Loucy (cell line): ENCODE measurements at regions not wholly inside any gene's neighbourhood (a gene's known extent, or its start where the extent isn't known, plus 50 kb on each side); places are given as distances from the start of the nearest gene placed in this dataset.
"Not testable (repeated sequence)": the region's sequence is repeated elsewhere in the genome, so short reads cannot be mapped to it uniquely, and the experiment has no call there.

Experiments used
- H2AFZ ChIP-seq: fragments of 200-600 bp; sonication (generic); 2 replicates; pipeline ENCODE4 v1.6.0; 2016; ENCODE audit warnings: antibody characterized with exemption, mild to moderate bottlenecking, low read length, moderate library complexity
- H3F3A ChIP-seq: fragments of 200-600 bp; 2 replicates; pipeline ENCODE4 v1.6.0; 2016; ENCODE audit warnings: antibody characterized with exemption, low read depth, mild to moderate bottlenecking
- H3K27me3 ChIP-seq: fragments of 200-600 bp; sonication (generic); 2 replicates; pipeline ENCODE4 v1.6.1; 2014; ENCODE audit warnings: low read length, mild to moderate bottlenecking; ENCODE audit not compliant: insufficient read depth, poor library complexity, severe bottlenecking
- H3K36me3 ChIP-seq: fragments of 200-600 bp; sonication (generic); 2 replicates; pipeline ENCODE4 v1.6.1; 2016; ENCODE audit warnings: low read length; ENCODE audit not compliant: insufficient read depth
- H3K4me1 ChIP-seq: fragments of 200-600 bp; sonication (generic); 2 replicates; pipeline ENCODE4 v1.5.1; 2014; ENCODE audit warnings: low read length, mild to moderate bottlenecking; ENCODE audit not compliant: insufficient read depth, poor library complexity, severe bottlenecking
- H3K4me2 ChIP-seq: fragments of 200-600 bp; sonication (generic); 2 replicates; pipeline ENCODE4 v1.6.0; 2014; ENCODE audit warnings: antibody characterized with exemption, low read length, low read depth, mild to moderate bottlenecking; ENCODE audit not compliant: poor library complexity, severe bottlenecking
- H3K4me3 ChIP-seq: fragments of 200-600 bp; sonication (generic); 2 replicates; pipeline ENCODE4 v1.5.1; 2014; ENCODE audit warnings: low read length, mild to moderate bottlenecking, mixed read lengths; ENCODE audit not compliant: poor library complexity, severe bottlenecking
- H3K79me2 ChIP-seq: fragments of 200-600 bp; sonication (generic); 2 replicates; pipeline ENCODE4 v1.6.1; 2014; ENCODE audit warnings: low read length; ENCODE audit not compliant: insufficient read depth
- H3K9ac ChIP-seq: fragments of 200-600 bp; sonication (generic); 2 replicates; pipeline ENCODE4 v1.6.0; 2014; ENCODE audit warnings: mild to moderate bottlenecking, low read depth, low read length, moderate library complexity; ENCODE audit not compliant: poor library complexity, severe bottlenecking
- H3K9me2 ChIP-seq: fragments of 200-600 bp; sonication (generic); replicated peaks from 2 replicates; pipeline ENCODE4 v1.6.1; 2016; ENCODE audit warnings: low read depth, low read length, mixed read lengths
- H3K9me3 ChIP-seq: fragments of 200-600 bp; sonication (generic); 2 replicates; pipeline ENCODE4 v1.6.1; 2014; ENCODE audit warnings: mild to moderate bottlenecking, antibody characterized with exemption, low read length, low read depth; ENCODE audit not compliant: insufficient read depth
- H4K20me1 ChIP-seq: fragments of 200-600 bp; sonication (generic); 2 replicates; pipeline ENCODE4 v1.6.0; 2014; ENCODE audit warnings: antibody characterized with exemption, low read length, mild to moderate bottlenecking; ENCODE audit not compliant: insufficient read depth, poor library complexity, severe bottlenecking
- EZH2phosphoT487 ChIP-seq: fragments of 200-600 bp; IDR thresholded peaks from 2 replicates; pipeline ENCODE4 v1.6.1; 2018; ENCODE audit warnings: antibody characterized with exemption, mild to moderate bottlenecking, moderate library complexity, borderline replicate concordance
- TF ChIP-seq, protein P1 (sequence below): fragments of 200-600 bp; sonication (generic); conservative IDR thresholded peaks from 2 replicates; pipeline ENCODE4 v1.5.1; 2014; ENCODE audit warnings: mild to moderate bottlenecking, antibody characterized with exemption, low read length

DNA sequence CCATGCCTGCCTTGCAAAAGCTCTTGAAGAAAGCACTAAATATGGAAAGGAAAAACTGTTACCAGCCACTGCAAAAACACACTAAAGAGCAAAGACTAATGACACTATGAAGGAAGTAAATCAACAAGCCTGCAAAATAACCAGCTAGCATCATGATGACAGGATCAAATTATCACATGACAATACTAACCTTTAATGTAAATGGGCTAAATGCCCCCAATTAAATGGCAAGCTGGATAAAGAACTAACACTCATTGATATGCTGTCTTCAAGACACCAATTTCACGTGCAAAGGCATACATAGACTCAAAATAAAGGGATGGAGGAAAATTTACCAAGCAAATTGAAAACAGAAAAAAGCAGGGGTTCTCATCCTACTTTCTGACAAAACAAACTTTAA lies 231.8 kb upstream of the RGMB start:
- Histone ChIP-seq H3K9me3 (no peaks in the 10 kb centered on the region), H3K79me2 (no peaks in the 10 kb centered on the region), H3K4me2 (no peak overlapping the region), H2AFZ (no peak overlapping the region), H3K4me3 (no peak overlapping the region), H3K9me2 (no peaks in the 10 kb centered on the region), H3K4me1 (no peaks in the 10 kb centered on the region), H4K20me1 (no peaks in the 10 kb centered on the region), H3K36me3 (no peaks in the 10 kb centered on the region), H3K27me3 (no peaks in the 10 kb centered on the region), H3K9ac (no peak overlapping the region), H3F3A (no peaks in the 10 kb centered on the region)
- TF ChIP-seq EZH2phosphoT487 = no peak
- TF ChIP-seq, protein P1, sequence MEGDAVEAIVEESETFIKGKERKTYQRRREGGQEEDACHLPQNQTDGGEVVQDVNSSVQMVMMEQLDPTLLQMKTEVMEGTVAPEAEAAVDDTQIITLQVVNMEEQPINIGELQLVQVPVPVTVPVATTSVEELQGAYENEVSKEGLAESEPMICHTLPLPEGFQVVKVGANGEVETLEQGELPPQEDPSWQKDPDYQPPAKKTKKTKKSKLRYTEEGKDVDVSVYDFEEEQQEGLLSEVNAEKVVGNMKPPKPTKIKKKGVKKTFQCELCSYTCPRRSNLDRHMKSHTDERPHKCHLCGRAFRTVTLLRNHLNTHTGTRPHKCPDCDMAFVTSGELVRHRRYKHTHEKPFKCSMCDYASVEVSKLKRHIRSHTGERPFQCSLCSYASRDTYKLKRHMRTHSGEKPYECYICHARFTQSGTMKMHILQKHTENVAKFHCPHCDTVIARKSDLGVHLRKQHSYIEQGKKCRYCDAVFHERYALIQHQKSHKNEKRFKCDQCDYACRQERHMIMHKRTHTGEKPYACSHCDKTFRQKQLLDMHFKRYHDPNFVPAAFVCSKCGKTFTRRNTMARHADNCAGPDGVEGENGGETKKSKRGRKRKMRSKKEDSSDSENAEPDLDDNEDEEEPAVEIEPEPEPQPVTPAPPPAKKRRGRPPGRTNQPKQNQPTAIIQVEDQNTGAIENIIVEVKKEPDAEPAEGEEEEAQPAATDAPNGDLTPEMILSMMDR = no peak

DNA sequence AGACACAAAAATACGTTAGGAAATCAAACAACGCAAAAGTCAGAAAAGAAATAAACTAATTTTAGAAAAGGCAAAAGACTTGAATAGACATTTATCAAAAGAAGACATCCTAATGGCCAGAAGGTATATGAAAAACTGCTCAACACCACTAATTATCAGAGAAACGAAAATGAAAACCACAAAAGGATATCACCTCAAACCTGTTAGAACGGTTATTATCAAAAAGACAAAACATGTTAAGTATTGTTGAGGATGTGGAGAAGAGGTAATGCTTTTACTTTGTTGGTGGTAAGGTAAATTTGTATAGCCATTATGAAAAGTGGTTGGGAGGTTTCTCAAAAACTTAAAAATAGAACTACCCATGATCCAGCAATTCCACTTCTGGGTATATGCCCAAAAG lies 230.0 kb upstream of the RGMB start:
- Histone ChIP-seq H3K9ac (no peak overlapping the region), H2AFZ (no peak overlapping the region), H3K79me2 (no peaks in the 10 kb centered on the region), H3F3A (no peaks in the 10 kb centered on the region), H3K4me1 (no peaks in the 10 kb centered on the region), H3K9me3 (no peaks in the 10 kb centered on the region), H4K20me1 (no peaks in the 10 kb centered on the region), H3K27me3 (no peaks in the 10 kb centered on the region), H3K36me3 (no peaks in the 10 kb centered on the region), H3K4me3 (no peak overlapping the region), H3K9me2 (no peaks in the 10 kb centered on the region), H3K4me2 (no peak overlapping the region)
- TF ChIP-seq EZH2phosphoT487 = no peak
- TF ChIP-seq, protein P1 = no peak

DNA sequence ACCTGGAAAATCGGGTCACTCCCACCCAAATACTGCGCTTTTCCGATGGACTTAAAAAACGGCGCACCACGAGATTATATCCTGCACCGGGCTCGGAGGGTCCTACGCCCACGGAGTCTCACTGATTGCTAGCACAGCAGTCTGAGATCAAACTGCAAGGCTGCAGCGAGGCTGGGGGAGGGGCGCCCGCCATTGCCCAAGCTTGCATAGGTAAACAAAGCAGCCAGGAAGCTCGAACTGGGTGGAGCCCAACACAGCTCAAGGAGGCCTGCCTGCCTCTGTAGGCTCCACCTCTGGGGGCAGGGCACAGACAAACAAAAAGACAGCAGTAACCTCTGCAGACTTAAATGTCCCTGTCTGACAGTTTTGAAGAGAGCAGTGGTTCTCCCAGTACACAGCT lies 226.5 kb upstream of the RGMB start:
- not testable (repeated sequence) for H3K79me2 ChIP-seq, H3K36me3 ChIP-seq, H4K20me1 ChIP-seq, H3K27me3 ChIP-seq, H3K9ac ChIP-seq, H2AFZ ChIP-seq, H3F3A ChIP-seq, H3K4me1 ChIP-seq, H3K4me2 ChIP-seq, H3K9me2 ChIP-seq, H3K4me3 ChIP-seq, H3K9me3 ChIP-seq

DNA sequence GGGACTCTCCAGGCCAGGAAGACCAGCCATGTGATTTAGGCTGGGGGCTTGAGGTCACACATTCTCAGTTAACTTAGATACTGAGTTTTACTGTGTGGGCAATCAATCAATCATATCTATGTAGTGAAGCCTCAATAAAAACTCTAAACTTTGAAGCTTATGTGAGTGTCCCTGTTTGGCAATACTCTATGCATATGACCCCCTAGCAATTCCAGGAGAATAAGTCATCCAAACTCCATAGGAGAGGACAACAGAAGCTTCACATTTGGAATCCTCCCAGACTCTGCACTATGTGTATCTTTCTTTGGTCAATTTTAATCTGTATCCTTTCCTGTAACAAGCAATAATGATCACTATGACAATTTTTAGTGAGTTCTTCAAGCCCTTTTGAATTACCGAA lies 216.8 kb upstream of the RGMB start:
- no peak overlapping the region for H3K4me2 ChIP-seq

More for the DNA sequence above, 216.8 kb upstream of the RGMB start:
- Histone ChIP-seq H3K9me3 (no peaks in the 10 kb centered on the region), H3K36me3 (no peaks in the 10 kb centered on the region), H3K4me3 (no peak overlapping the region), H3K9ac (no peak overlapping the region), H3K79me2 (no peaks in the 10 kb centered on the region), H4K20me1 (no peaks in the 10 kb centered on the region), H3K27me3 (no peaks in the 10 kb centered on the region), H3K4me1 (no peaks in the 10 kb centered on the region), H2AFZ (no peak overlapping the region), H3F3A (no peaks in the 10 kb centered on the region), H3K9me2 (no peaks in the 10 kb centered on the region)
- TF ChIP-seq, protein P1 = no peak
- no peak for TF ChIP-seq EZH2phosphoT487
